Nephron (organoid): ENCODE measurements at regions not wholly inside any gene's neighbourhood (a gene's known extent, or its start where the extent isn't known, plus 50 kb on each side); places are given as distances from the start of the nearest gene placed in this dataset.

ENCODE experiments used
- H3K27ac Mint-ChIP-seq, 3 experiments: 2 replicates each; pipeline ENCODE4 v1.8.0; 2020; ENCODE audit warnings: mixed read lengths in 3 of 3, mild to moderate bottlenecking in 2 of 3, moderate library complexity in 1 of 3
- H3K27me3 Mint-ChIP-seq: 2 replicates; pipeline ENCODE4 v1.8.0; 2021; ENCODE audit warnings: low read depth, mild to moderate bottlenecking, moderate library complexity, mixed read lengths
- H3K36me3 Mint-ChIP-seq: 2 replicates; pipeline ENCODE4 v1.8.0; 2020; ENCODE audit warnings: low read depth, mixed read lengths
- H3K4me1 Mint-ChIP-seq: 2 replicates; pipeline ENCODE4 v1.8.0; 2020; ENCODE audit warnings: mixed read lengths
- H3K4me3 Mint-ChIP-seq, 3 experiments: 2 replicates each; pipeline ENCODE4 v1.8.0; 2020; ENCODE audit warnings: mild to moderate bottlenecking in 3 of 3, mixed read lengths in 3 of 3, moderate library complexity in 2 of 3
- H3K9me3 Mint-ChIP-seq: 2 replicates; pipeline ENCODE4 v1.8.0; 2020; ENCODE audit warnings: mixed read lengths
- TF ChIP-seq, protein P1 (sequence below), 3 experiments: fragments of 200-600 bp; sonication (generic); IDR thresholded peaks; one replicate each; pipeline ENCODE4 v1.5.0; 2021; ENCODE audit warnings: antibody characterized with exemption in 3 of 3; ENCODE audit not compliant: unreplicated experiment in 3 of 3

DNA sequence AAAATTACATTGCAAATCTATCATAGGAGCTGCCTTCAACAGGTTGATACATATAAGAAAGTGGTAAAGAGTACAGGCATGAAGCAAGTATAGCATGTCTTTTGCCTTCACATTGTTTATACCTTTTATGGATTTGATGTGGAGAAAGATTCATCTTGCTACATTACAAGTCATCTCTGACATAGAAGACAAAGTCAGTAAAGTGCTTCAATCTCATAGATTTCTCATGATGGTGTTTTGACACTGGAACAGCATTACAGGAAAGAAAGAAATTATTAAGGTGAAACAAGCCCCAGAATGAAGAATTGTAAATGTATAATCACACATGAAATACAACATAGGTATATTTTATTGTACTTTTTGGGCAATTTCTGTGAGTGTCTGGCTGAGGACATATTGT lies 580.7 kb upstream of the MMS22L start:
- TF ChIP-seq, protein P1, sequence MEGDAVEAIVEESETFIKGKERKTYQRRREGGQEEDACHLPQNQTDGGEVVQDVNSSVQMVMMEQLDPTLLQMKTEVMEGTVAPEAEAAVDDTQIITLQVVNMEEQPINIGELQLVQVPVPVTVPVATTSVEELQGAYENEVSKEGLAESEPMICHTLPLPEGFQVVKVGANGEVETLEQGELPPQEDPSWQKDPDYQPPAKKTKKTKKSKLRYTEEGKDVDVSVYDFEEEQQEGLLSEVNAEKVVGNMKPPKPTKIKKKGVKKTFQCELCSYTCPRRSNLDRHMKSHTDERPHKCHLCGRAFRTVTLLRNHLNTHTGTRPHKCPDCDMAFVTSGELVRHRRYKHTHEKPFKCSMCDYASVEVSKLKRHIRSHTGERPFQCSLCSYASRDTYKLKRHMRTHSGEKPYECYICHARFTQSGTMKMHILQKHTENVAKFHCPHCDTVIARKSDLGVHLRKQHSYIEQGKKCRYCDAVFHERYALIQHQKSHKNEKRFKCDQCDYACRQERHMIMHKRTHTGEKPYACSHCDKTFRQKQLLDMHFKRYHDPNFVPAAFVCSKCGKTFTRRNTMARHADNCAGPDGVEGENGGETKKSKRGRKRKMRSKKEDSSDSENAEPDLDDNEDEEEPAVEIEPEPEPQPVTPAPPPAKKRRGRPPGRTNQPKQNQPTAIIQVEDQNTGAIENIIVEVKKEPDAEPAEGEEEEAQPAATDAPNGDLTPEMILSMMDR (IDR thresholded peaks at IDR 0.05; ENCODE audit: unreplicated experiment in 3 of 3), result no peak
- Mint-ChIP-seq H3K36me3 (no peaks in the 10 kb centered on the region), H3K27ac (no peak overlapping the region), H3K9me3 (no peaks in the 10 kb centered on the region), H3K4me3 (no peak overlapping the region), H3K27me3 (no peaks in the 10 kb centered on the region), H3K4me1 (no peaks in the 10 kb centered on the region)

DNA sequence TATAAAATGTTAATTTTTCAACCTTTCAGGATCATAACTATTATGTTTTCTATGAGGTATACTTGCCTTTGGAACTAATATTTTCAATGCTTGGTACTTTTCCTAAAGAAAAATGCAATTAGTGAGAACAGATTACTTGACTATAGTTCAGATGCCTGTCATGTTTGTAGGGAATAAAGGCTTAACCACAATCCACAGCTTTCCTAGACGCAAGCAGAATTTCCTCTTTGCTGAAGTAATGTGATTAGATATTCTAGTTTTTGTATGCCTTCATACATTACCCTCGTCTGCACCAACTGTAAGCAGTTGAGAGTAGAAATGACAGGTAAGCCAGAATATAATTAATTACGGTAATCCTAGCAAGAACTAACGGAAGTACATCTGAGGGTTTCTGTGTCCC lies 581.4 kb upstream of the MMS22L start:
- Mint-ChIP-seq H3K9me3 (no peaks in the 10 kb centered on the region), H3K27ac (peak overlapping the region in 1 of 3 experiments; percentile 0), H3K4me3 (no peak overlapping the region), H3K4me1 (no peaks in the 10 kb centered on the region), H3K27me3 (no peaks in the 10 kb centered on the region), H3K36me3 (no peaks in the 10 kb centered on the region)
- TF ChIP-seq, protein P1 (IDR thresholded peaks at IDR 0.05; ENCODE audit: unreplicated experiment in 3 of 3), result no peak

DNA sequence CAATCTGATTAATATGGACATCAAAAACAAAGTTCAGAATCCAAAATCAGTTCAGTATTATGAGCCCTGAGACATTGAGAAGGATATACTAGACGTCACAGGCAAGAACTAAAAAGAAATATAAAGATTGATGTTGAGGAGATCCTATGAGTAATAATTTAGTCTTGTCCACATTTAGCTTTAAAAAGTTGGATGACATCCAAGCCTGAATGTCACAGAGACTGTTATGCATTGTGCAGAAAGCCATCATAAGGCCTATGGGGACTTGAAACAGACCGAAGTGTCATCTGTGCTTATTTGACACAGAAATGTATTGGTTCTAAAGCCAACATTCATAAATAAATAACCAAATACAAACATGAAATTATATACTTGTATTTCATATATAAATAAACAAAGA lies 581.8 kb upstream of the MMS22L start:
- H3K4me1 Mint-ChIP-seq, result no peaks in the 10 kb centered on the region

DNA sequence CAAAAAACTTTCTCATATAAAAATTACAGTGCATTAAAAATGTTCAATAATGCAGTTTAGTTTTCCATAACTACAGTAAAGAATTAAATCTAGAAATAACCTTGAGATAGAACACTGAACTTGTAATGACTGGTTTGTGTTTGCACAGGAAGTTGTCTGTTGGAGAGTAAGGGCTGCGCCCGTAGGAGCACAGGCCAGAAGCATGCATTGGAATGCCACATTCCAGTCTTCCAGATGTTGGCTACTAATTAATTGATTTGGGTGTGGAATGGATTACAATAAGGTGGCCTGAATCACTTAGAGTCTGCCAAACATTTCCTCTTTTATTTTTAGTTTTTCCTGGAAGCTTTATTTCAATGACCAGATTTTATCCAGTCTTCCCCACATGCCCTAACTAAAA lies 582.6 kb upstream of the MMS22L start:
- no peak overlapping the region for H3K4me3 Mint-ChIP-seq
- TF ChIP-seq, protein P1 (IDR thresholded peaks at IDR 0.05; ENCODE audit: unreplicated experiment in 3 of 3), result no peak
- H3K27ac Mint-ChIP-seq, result peak overlapping the region in 2 of 3 experiments; percentile 38 to 44
- no peaks in the 10 kb centered on the region for H3K9me3 Mint-ChIP-seq
- H3K4me1 Mint-ChIP-seq, result no peaks in the 10 kb centered on the region
- H3K36me3 Mint-ChIP-seq, result no peaks in the 10 kb centered on the region
- H3K27me3 Mint-ChIP-seq, result no peaks in the 10 kb centered on the region

More for the DNA sequence above, 581.8 kb upstream of the MMS22L start:
- Mint-ChIP-seq H3K4me3 (no peak overlapping the region), H3K27ac (peak overlapping the region in 1 of 3 experiments; percentile 0), H3K27me3 (no peaks in the 10 kb centered on the region), H3K9me3 (no peaks in the 10 kb centered on the region), H3K36me3 (no peaks in the 10 kb centered on the region)
- TF ChIP-seq, protein P1 (IDR thresholded peaks at IDR 0.05; ENCODE audit: unreplicated experiment in 3 of 3), result no peak

DNA sequence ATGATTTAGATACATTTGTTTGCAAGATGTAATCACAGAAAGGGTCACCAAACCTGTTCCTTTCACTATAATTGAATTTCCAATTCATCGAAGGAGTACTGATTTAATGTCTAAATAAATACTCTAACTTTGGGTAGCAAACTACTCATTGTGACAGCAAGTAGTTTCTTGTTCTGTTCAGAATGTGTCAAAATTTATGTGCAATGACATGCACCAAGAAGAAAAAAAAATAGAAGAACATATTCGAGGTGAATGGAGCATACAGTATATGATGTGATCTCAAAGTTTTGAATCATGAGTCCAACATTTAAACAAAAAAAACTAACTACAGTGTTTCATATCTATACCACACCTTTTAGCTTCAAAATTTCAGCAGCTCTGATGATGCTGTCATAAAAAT lies 583.6 kb upstream of the MMS22L start:
- Mint-ChIP-seq H3K27ac (no peak overlapping the region), H3K27me3 (no peaks in the 10 kb centered on the region), H3K4me1 (no peaks in the 10 kb centered on the region), H3K9me3 (no peaks in the 10 kb centered on the region), H3K4me3 (no peak overlapping the region), H3K36me3 (no peaks in the 10 kb centered on the region)
- TF ChIP-seq, protein P1 (IDR thresholded peaks at IDR 0.05; ENCODE audit: unreplicated experiment in 3 of 3), result no peak

DNA sequence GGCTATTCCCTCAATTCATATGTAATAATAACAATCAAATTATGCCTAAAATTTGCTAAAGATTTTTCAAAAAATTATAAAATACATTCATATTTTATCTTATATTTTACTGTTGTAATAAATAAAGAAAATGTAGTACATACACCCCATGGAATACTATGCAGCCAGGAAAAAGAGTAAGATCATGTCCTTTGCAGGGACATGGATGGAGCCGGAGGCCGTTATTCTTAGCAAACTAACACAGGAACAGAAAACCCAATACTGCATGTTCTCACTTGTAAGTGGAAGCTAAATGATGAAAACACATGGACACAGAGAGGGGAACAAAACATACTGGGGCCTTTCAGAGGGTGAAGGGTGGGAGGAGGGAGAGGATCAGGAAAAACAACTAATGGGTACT lies 584.2 kb upstream of the MMS22L start:
- Mint-ChIP-seq H3K9me3 (no peaks in the 10 kb centered on the region), H3K27me3 (no peaks in the 10 kb centered on the region)
- TF ChIP-seq, protein P1 (IDR thresholded peaks at IDR 0.05; ENCODE audit: unreplicated experiment in 3 of 3), result no peak

More for the DNA sequence above, 584.2 kb upstream of the MMS22L start:
- H3K27ac Mint-ChIP-seq, result no peak overlapping the region
- H3K36me3 Mint-ChIP-seq, result no peaks in the 10 kb centered on the region
- no peaks in the 10 kb centered on the region for H3K4me1 Mint-ChIP-seq
- no peak overlapping the region for H3K4me3 Mint-ChIP-seq
